GM10248 (cell line): ENCODE measurements at regions not wholly inside any gene's neighbourhood (a gene's known extent, or its start where the extent isn't known, plus 50 kb on each side); places are given as distances from the start of the nearest gene placed in this dataset.

Experiments
- CTCF ChIA-PET: fragments of 300-600 bp; sonication (Branson Sonifier 250); formaldehyde crosslinking; extraction: SDS; loops from one replicate; lab custom pipeline; 2021; ENCODE audit warnings: antibody characterized with exemption; lab: Yijun Ruan, JAX
- POLR2A ChIA-PET: fragments of 350-650 bp; sonication (Branson Sonifier 250); formaldehyde crosslinking; extraction: SDS; loops from one replicate; lab custom pipeline; 2020; ENCODE audit warnings: antibody characterized with exemption; lab: Yijun Ruan, JAX
- DNase-seq: peaks from one replicate; pipeline ENCODE4 v3.0.0; 2012; ENCODE audit errors: extremely low spot score
- TF ChIP-seq, protein P1 (sequence below): IDR thresholded peaks from 2 replicates; pipeline ENCODE4 v1.5.1; 2012; ENCODE audit warnings: mild to moderate bottlenecking, low read depth; ENCODE audit errors: extremely low read depth, missing control alignments, control extremely low read depth

GRCh38 chr7:47653550-47654411, 71.9 kb upstream of the TNS3 start:
- DNase-seq = no peak
- CTCF ChIA-PET = no interaction called here
- POLR2A ChIA-PET = no interaction called here
- TF ChIP-seq, protein P1, sequence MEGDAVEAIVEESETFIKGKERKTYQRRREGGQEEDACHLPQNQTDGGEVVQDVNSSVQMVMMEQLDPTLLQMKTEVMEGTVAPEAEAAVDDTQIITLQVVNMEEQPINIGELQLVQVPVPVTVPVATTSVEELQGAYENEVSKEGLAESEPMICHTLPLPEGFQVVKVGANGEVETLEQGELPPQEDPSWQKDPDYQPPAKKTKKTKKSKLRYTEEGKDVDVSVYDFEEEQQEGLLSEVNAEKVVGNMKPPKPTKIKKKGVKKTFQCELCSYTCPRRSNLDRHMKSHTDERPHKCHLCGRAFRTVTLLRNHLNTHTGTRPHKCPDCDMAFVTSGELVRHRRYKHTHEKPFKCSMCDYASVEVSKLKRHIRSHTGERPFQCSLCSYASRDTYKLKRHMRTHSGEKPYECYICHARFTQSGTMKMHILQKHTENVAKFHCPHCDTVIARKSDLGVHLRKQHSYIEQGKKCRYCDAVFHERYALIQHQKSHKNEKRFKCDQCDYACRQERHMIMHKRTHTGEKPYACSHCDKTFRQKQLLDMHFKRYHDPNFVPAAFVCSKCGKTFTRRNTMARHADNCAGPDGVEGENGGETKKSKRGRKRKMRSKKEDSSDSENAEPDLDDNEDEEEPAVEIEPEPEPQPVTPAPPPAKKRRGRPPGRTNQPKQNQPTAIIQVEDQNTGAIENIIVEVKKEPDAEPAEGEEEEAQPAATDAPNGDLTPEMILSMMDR = no peak

DNA sequence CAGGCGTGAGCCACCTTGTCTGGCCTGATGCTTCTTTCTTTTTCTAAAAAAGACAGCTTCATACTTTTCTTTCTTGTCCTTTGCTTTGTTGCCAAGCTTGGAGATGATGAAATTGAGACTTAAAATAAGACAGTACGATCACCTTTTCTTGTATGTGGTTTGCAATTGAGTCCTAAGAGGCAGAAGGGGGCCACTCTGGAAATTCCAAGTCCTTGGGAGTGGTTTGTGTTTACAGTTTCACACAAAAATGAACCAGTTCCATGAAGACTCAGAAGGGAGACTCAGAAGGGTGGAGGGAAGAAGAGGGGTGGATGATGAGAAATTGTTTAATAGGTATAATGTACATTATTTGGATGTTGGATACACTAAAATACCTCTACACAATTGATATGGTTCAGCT, 70.7 kb upstream of the TNS3 start:
- DNase-seq = no peak
- ChIA-PET CTCF (interaction anchor here (1.1 kb wide), 1 partner anchor 13 kb away, joined by 3 read pairs; no protein-coding TSS in a partner anchor), POLR2A (no interaction called here)
- TF ChIP-seq, protein P1 = no peak

GRCh38 chr7:47651355-47652317, 69.7 kb upstream of the TNS3 start:
- ChIA-PET CTCF (interaction anchor here (1.1 kb wide), 1 partner anchor 12 kb away, joined by 3 read pairs; no protein-coding TSS in a partner anchor), POLR2A (no interaction called here)
- TF ChIP-seq, protein P1 = no peak
- no peak for DNase-seq

DNA sequence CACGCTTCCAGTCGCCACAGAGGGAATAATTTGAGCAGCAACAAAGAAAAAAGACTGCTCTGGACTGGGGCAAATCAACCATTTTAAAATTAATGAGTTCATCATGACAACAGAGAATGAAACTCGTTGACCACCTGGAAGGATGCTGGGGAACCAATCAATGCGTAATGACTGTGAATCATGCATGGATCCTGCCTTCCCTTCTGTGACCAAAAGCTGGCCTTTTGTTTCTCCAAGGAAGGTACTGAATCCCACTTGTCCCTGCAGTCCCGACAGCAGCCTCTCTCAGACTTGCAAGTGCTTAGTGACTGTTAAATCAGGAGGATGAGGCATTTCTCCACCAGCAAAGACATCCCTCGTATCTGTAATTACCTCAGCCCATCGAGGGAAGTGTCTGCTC, 68.0 kb upstream of the TNS3 start:
- TF ChIP-seq, protein P1 = no peak
- DNase-seq = no peak
- ChIA-PET POLR2A (no interaction called here), CTCF (interaction anchor here (1.4 kb wide), 1 partner anchor 9 kb away, joined by 3 read pairs; no protein-coding TSS in a partner anchor)

DNA sequence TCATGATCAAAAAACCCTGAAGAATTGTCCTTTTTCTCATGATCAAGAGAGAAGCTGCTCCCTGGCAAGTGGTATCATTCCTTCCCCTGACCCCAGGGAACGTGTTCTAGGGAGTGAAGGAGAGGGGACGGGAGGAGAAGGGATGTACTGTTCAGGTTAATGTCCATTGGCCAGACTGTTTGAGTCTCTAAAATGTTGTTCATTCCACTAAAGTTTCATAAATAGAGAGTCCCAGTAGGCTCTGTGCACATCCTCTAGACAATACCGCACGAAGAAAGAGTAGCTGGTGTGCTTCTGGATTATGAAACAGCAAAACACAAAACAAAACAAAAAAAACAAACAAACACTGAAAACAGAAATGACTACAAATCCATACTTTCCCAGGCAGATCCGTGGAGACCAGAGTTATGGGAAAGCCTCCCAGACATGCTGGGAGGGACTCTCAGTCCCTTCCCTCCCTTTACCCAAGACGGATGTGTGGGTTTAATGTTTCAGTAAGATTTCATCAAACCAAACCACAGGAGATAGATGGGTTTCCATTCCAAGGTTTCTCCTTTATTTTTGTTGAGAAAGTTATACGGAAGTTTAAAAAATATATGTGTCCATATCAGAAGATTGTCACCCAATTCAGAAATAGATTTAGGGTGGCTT, 66.5 kb upstream of the TNS3 start:
- CTCF ChIA-PET = interaction anchor here (1.1 to 1.4 kb wide), 2 partner anchors 10 kb away, joined by 3 to 5 read pairs; no protein-coding TSS in a partner anchor
- DNase-seq = no peak
- TF ChIP-seq, protein P1 = no peak
- POLR2A ChIA-PET = no interaction called here

DNA sequence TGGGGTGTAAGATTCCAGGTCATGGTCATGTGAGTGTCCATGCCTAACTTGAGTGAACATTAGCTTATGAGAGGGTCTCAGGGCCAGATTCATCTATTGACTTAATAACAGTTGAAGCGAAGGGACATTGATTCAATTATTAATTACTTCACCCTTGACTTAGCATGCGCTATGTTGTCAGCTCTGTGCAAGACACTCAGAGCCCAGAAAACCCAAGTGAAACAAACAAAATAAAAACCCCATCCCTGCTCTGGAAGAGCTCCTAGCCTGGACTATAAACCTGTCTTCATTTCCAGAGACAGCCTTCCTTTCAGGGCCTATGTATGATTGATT, 66.0 kb upstream of the TNS3 start:
- POLR2A ChIA-PET = no interaction called here
- CTCF ChIA-PET = interaction anchor here (1.1 kb wide), 1 partner anchor 9 kb away, joined by 5 read pairs; no protein-coding TSS in a partner anchor
- TF ChIP-seq, protein P1 = no peak

More for the DNA sequence above, 66.0 kb upstream of the TNS3 start:
- DNase-seq = no peak
